ENCODE measurements at regions not wholly inside any gene's neighbourhood (a gene's known extent, or its start where the extent isn't known, plus 50 kb on each side); places are given as distances from the start of the nearest gene placed in this dataset.

GRCh38 chr5:114988096-114988495, 181.6 kb downstream of the TRIM36 start:
- H3K27ac ChIP-seq (ENCODE audit: low read length), result no peak overlapping the region

GRCh38 chr5:114984796-114985195, 184.9 kb downstream of the TRIM36 start:
- no peaks in the 10 kb centered on the region for H4K20me1 ChIP-seq (ENCODE audit: insufficient read depth, low read length)
- no peaks in the 10 kb centered on the region for H3K27me3 ChIP-seq (ENCODE audit: low read depth, low read length)
- H3K4me2 ChIP-seq (ENCODE audit: low read length), result no peak overlapping the region
- H2AFZ ChIP-seq (ENCODE audit: low read depth, low read length), result no peak overlapping the region
- H3K27ac ChIP-seq (ENCODE audit: low read length), result no peak overlapping the region
- H3K4me3 ChIP-seq (ENCODE audit: low read length), result no peak overlapping the region
- H3K79me2 ChIP-seq (ENCODE audit: low read length), result no peaks in the 10 kb centered on the region
- TF ChIP-seq CTCF (IDR thresholded peaks at IDR 0.05; ENCODE audit: low read depth, low read length) (no peak), EZH2phosphoT487 (IDR thresholded peaks at IDR 0.05; ENCODE audit: low read depth) (no peak)
- H3K36me3 ChIP-seq (replicated peaks; ENCODE audit: low read depth, low read length), result no peaks in the 10 kb centered on the region
- no peak overlapping the region for H3K9ac ChIP-seq (ENCODE audit: low read length)
- H3K4me1 ChIP-seq (ENCODE audit: low read length), result peaks cover 9% of the 10 kb centered on the region
- H3K9me3 ChIP-seq (ENCODE audit: insufficient read depth, low read length), result no peaks in the 10 kb centered on the region

More at GRCh38 chr5:114988096-114988495, 181.6 kb downstream of the TRIM36 start:
- Histone ChIP-seq H3K79me2 (ENCODE audit: low read length) (no peaks in the 10 kb centered on the region), H3K4me2 (ENCODE audit: low read length) (no peak overlapping the region), H3K27me3 (ENCODE audit: low read depth, low read length) (no peaks in the 10 kb centered on the region), H3K4me3 (ENCODE audit: low read length) (no peak overlapping the region), H3K9ac (ENCODE audit: low read length) (no peak overlapping the region), H3K9me3 (ENCODE audit: insufficient read depth, low read length) (no peaks in the 10 kb centered on the region), H2AFZ (ENCODE audit: low read depth, low read length) (no peak overlapping the region), H3K36me3 (replicated peaks; ENCODE audit: low read depth, low read length) (no peaks in the 10 kb centered on the region), H3K4me1 (ENCODE audit: low read length) (no peaks in the 10 kb centered on the region), H4K20me1 (ENCODE audit: insufficient read depth, low read length) (no peaks in the 10 kb centered on the region)
- no peak for TF ChIP-seq EZH2phosphoT487 (IDR thresholded peaks at IDR 0.05; ENCODE audit: low read depth)
- no peak for TF ChIP-seq CTCF (IDR thresholded peaks at IDR 0.05; ENCODE audit: low read depth, low read length)

- Histone ChIP-seq H2AFZ (ENCODE audit: low read depth, low read length) (no peak overlapping the region), H3K27me3 (ENCODE audit: low read depth, low read length) (no peaks in the 10 kb centered on the region), H3K79me2 (ENCODE audit: low read length) (no peaks in the 10 kb centered on the region), H3K4me3 (ENCODE audit: low read length) (no peak overlapping the region), H3K27ac (ENCODE audit: low read length) (no peak overlapping the region), H3K9ac (ENCODE audit: low read length) (no peak overlapping the region), H3K4me1 (ENCODE audit: low read length) (peaks cover 29% of the 10 kb centered on the region), H3K36me3 (replicated peaks; ENCODE audit: low read depth, low read length) (no peaks in the 10 kb centered on the region), H3K4me2 (ENCODE audit: low read length) (peak overlapping the region; percentile 21; the same call in 1 of the 2 replicates), H4K20me1 (ENCODE audit: insufficient read depth, low read length) (no peaks in the 10 kb centered on the region), H3K9me3 (ENCODE audit: insufficient read depth, low read length) (no peaks in the 10 kb centered on the region)
- no peak for TF ChIP-seq EZH2phosphoT487 (IDR thresholded peaks at IDR 0.05; ENCODE audit: low read depth)
- no peak for TF ChIP-seq CTCF (IDR thresholded peaks at IDR 0.05; ENCODE audit: low read depth, low read length)
Measured at GRCh38 chr5:114981111-114981510, 188.6 kb downstream of the TRIM36 start.

- no peaks in the 10 kb centered on the region for H3K79me2 ChIP-seq (ENCODE audit: low read length)
- H3K4me2 ChIP-seq (ENCODE audit: low read length), result peak overlapping the region; percentile 58
Measured at GRCh38 chr5:114977979-114978573, 191.6 kb downstream of the TRIM36 start.

More at GRCh38 chr5:114977979-114978573, 191.6 kb downstream of the TRIM36 start:
- Histone ChIP-seq H2AFZ (ENCODE audit: low read depth, low read length) (0 out of 2 replicates have a peak overlapping the region, but pooled peaks have one; percentile 7), H3K36me3 (replicated peaks; ENCODE audit: low read depth, low read length) (no peaks in the 10 kb centered on the region), H3K27me3 (ENCODE audit: low read depth, low read length) (no peaks in the 10 kb centered on the region), H4K20me1 (ENCODE audit: insufficient read depth, low read length) (no peaks in the 10 kb centered on the region), H3K4me3 (ENCODE audit: low read length) (peak overlapping the region; percentile 45), H3K9ac (ENCODE audit: low read length) (no peak overlapping the region), H3K9me3 (ENCODE audit: insufficient read depth, low read length) (no peaks in the 10 kb centered on the region), H3K4me1 (ENCODE audit: low read length) (peaks cover 29% of the 10 kb centered on the region), H3K27ac (ENCODE audit: low read length) (peak overlapping the region; percentile 38)
- TF ChIP-seq EZH2phosphoT487 (IDR thresholded peaks at IDR 0.05; ENCODE audit: low read depth), result no peak
- no peak for TF ChIP-seq CTCF (IDR thresholded peaks at IDR 0.05; ENCODE audit: low read depth, low read length)

Measured in OCI-LY3 (cell line).